GM12864 (cell line): ENCODE measurements at regions not wholly inside any gene's neighbourhood (a gene's known extent, or its start where the extent isn't known, plus 50 kb on each side); places are given as distances from the start of the nearest gene placed in this dataset.

ENCODE experiments used
- DNase-seq: peaks from one replicate; pipeline ENCODE4 v3.0.0-alpha.2; 2011; ENCODE audit warnings: low read depth
- H3K4me3 ChIP-seq: 2 replicates; pipeline ENCODE4 v1.5.1; 2011; ENCODE audit warnings: mild to moderate bottlenecking, low read depth, low read length, control low read depth
- TF ChIP-seq, protein P1 (sequence below): IDR thresholded peaks from 2 replicates; pipeline ENCODE4 v1.5.1; 2011; ENCODE audit warnings: low read depth, mild to moderate bottlenecking, moderate library complexity, low read length, control low read depth, inconsistent platforms; ENCODE audit errors: missing control alignments

DNA sequence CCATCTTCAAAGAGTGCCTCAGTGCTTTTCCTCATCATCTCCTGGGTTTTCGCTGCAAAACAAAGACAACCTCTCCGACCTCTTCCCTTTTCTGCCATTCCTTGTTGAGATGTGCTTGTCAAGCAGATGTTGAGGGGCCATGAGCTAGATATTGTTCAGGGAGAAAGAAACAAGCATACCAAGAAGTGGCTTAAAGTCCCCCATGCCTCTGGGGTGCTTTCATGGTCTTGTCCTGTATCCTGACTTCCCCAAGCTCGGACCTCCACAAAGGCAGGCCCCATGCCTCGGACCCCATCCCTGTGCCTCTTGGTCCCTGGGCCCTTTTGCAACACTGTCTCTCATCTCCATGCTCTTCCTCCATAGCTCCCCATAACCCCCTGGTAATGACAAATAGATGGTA, 103.8 kb downstream of the C1orf94 start:
- TF ChIP-seq, protein P1, sequence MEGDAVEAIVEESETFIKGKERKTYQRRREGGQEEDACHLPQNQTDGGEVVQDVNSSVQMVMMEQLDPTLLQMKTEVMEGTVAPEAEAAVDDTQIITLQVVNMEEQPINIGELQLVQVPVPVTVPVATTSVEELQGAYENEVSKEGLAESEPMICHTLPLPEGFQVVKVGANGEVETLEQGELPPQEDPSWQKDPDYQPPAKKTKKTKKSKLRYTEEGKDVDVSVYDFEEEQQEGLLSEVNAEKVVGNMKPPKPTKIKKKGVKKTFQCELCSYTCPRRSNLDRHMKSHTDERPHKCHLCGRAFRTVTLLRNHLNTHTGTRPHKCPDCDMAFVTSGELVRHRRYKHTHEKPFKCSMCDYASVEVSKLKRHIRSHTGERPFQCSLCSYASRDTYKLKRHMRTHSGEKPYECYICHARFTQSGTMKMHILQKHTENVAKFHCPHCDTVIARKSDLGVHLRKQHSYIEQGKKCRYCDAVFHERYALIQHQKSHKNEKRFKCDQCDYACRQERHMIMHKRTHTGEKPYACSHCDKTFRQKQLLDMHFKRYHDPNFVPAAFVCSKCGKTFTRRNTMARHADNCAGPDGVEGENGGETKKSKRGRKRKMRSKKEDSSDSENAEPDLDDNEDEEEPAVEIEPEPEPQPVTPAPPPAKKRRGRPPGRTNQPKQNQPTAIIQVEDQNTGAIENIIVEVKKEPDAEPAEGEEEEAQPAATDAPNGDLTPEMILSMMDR = no peak
- H3K4me3 ChIP-seq = no peak overlapping the region
- no peak for DNase-seq

DNA sequence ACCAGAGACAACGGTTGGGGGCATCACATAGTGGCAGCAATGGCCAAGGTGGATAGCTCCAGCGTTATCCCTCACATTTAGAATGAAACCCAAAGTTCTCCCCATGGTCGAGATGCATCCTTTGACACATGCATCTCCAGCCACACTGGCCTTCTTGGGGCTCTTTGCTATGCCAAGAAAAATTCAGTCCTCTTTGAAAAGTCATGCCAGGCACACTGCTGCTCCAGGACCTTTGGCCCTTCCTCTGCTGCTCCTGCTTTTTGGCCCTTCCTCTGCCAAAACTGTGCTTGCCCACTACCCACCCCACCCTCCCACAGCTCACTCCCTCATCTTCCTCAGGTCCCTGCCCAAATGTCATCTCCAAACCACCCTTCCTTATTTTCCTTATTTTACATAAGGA, 106.4 kb downstream of the C1orf94 start:
- no peak overlapping the region for H3K4me3 ChIP-seq
- TF ChIP-seq, protein P1 = no peak
- no peak for DNase-seq

DNA sequence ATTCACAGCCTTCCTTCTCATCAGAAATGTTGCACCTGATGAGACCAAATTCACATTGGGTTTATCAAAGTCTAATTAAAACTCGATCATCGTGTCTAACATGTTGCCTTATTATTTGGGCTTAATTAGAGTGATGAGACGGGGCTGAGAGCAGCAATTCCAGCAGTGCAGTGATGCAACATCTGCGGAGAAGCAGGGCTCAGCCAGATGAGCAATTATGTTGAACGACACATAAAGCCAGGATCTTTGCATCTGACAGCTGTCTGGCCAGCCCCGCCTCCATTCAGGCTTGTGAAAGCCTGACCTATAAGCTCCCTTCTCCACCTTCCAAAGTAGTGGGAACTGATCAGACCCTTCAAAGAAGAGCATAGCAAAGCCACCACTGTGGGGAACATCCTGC, 109.8 kb downstream of the C1orf94 start:
- no peak for DNase-seq
- TF ChIP-seq, protein P1 = no peak
- H3K4me3 ChIP-seq = no peak overlapping the region

DNA sequence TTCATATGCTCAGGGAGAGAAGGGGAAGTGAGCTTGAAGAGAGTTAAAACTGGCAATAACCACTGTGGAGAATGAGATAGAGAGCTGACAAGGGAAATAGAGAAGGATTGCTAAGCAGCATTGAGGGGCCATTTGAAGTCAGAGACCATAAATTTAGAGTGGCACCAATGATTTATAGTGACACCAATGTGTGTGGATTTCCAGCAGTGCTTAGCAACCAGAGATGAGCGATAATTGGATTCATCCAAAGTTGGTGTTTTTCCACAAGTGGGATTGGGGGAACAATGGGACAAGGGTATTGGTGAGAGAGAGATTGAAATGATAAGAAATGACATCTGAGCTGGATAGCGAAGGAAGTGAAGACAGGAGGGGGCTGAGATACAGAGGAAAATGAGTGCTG, 114.1 kb downstream of the C1orf94 start:
- TF ChIP-seq, protein P1 = no peak
- no peak overlapping the region for H3K4me3 ChIP-seq
- no peak for DNase-seq

DNA sequence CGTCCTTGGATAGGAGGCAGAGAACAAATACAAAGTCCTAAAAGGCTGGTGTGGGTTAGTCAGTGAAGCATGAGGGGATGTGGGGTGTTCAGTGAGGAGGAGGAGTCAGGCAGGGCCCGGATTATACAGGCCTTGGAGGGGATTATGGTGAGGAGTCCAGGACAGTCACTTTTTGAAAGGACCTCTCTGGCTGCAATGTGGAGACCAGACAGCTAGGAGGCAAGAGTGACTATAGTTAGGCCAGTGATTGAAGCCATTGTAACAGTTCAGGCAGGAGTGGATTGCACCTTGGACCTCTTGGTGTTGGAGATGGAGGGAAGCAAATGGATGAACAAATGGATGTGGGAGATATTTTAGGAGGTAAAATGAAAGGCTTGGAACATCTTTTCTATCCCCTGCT, 115.8 kb downstream of the C1orf94 start:
- H3K4me3 ChIP-seq = no peak overlapping the region
- TF ChIP-seq, protein P1 = peak; percentile 44
- no peak for DNase-seq

DNA sequence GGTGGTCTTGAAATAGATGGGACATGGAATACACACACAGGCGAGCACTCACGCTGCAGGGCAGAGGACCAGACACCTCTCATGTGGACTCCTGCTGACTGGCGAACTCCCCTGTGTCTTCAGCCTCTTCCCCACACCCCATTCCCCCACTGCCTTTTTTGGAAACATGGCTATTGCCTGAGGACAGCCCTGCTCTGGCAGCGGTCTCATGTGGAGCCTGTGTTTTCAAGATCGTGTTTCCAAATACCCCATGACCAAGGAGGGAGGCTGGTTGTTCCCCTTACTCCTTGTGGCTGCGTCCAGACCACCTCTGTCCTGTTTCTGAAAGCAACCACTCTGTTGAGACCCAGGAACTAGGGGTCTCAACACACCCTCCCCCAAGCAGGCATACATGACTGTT, 119.4 kb downstream of the C1orf94 start:
- no peak overlapping the region for H3K4me3 ChIP-seq
- TF ChIP-seq, protein P1 = no peak
- DNase-seq = no peak

DNA sequence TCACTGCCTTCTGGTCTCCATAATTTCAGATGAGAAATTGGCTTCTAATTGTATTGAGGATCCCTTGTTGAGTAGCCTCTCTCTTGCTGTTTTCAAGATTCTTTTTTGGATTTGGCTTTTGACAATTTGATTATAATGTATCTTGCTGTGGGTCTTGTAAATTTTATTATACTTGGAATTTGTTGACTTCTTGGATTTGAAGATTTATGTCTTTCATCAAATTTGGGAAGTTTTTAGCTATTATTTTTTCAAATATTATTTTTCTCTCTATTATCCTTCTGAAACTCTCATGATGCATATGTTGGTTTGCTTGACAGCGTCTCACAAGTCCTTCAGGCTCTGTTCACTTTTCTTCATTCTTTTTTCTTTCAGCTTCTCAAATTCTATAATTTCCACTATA, 126.1 kb downstream of the C1orf94 start:
- no peak for DNase-seq
- TF ChIP-seq, protein P1 = no peak
- H3K4me3 ChIP-seq = no peak overlapping the region
